OCI-LY1 (cell line): ENCODE measurements at regions not wholly inside any gene's neighbourhood (a gene's known extent, or its start where the extent isn't known, plus 50 kb on each side); places are given as distances from the start of the nearest gene placed in this dataset.

Experiments used
- EZH2 ChIP-seq: fragments of 200-600 bp; sonication (generic), shearing (Covaris generic); IDR thresholded peaks from 2 replicates; pipeline ENCODE4 v1.8.0; 2017; ENCODE audit warnings: borderline replicate concordance, mixed run types, mild to moderate bottlenecking, antibody characterized with exemption, low read length, moderate library complexity, mixed read lengths
- TF ChIP-seq, protein P1 (sequence below): fragments of 200-600 bp; sonication (generic), shearing (Covaris generic); IDR thresholded peaks from 2 replicates; pipeline ENCODE4 v1.5.1; 2017; ENCODE audit warnings: mild to moderate bottlenecking, antibody characterized with exemption, low read length, moderate library complexity, mixed read lengths

GRCh38 chr9:747567-747966 lies 93.9 kb upstream of the DMRT1 start:
- TF ChIP-seq, protein P1, sequence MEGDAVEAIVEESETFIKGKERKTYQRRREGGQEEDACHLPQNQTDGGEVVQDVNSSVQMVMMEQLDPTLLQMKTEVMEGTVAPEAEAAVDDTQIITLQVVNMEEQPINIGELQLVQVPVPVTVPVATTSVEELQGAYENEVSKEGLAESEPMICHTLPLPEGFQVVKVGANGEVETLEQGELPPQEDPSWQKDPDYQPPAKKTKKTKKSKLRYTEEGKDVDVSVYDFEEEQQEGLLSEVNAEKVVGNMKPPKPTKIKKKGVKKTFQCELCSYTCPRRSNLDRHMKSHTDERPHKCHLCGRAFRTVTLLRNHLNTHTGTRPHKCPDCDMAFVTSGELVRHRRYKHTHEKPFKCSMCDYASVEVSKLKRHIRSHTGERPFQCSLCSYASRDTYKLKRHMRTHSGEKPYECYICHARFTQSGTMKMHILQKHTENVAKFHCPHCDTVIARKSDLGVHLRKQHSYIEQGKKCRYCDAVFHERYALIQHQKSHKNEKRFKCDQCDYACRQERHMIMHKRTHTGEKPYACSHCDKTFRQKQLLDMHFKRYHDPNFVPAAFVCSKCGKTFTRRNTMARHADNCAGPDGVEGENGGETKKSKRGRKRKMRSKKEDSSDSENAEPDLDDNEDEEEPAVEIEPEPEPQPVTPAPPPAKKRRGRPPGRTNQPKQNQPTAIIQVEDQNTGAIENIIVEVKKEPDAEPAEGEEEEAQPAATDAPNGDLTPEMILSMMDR = no peak
- no peak for TF ChIP-seq EZH2
